22Rv1 (cell line): ENCODE measurements at regions not wholly inside any gene's neighbourhood (a gene's known extent, or its start where the extent isn't known, plus 50 kb on each side); places are given as distances from the start of the nearest gene placed in this dataset.

ENCODE experiments used
- ZFX ChIP-seq: fragments of 450-650 bp; IDR thresholded peaks from 2 replicates; pipeline ENCODE4 v1.6.1; 2017; ENCODE audit warnings: antibody characterized with exemption, borderline replicate concordance
- TF ChIP-seq, protein P1 (sequence below): fragments of 450-650 bp; IDR thresholded peaks from 2 replicates; pipeline ENCODE4 v1.5.1; 2017; ENCODE audit warnings: mild to moderate bottlenecking

DNA sequence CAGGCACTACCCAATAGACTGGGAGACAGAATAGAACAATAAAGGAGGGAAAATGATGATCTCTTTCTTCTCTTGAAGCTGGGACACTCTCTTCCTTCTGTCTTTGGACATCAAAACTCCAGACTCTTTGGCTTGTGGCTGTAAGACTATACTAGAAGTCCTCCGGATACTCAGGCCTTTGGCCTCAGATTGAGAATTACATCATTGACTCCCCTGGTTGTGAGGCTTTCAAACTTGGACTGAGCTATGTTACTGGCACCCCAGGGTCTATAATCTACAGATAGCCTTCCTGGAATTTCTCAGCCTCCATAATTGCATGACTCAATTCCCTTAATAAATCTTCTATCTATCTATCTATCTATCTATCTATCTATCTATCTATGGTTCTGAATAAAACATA, 294.2 kb upstream of the CT83 start:
- TF ChIP-seq, protein P1, sequence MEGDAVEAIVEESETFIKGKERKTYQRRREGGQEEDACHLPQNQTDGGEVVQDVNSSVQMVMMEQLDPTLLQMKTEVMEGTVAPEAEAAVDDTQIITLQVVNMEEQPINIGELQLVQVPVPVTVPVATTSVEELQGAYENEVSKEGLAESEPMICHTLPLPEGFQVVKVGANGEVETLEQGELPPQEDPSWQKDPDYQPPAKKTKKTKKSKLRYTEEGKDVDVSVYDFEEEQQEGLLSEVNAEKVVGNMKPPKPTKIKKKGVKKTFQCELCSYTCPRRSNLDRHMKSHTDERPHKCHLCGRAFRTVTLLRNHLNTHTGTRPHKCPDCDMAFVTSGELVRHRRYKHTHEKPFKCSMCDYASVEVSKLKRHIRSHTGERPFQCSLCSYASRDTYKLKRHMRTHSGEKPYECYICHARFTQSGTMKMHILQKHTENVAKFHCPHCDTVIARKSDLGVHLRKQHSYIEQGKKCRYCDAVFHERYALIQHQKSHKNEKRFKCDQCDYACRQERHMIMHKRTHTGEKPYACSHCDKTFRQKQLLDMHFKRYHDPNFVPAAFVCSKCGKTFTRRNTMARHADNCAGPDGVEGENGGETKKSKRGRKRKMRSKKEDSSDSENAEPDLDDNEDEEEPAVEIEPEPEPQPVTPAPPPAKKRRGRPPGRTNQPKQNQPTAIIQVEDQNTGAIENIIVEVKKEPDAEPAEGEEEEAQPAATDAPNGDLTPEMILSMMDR, result no peak
- no peak for TF ChIP-seq ZFX
